CD8-positive, alpha-beta memory T cell (primary cell): ENCODE measurements at regions not wholly inside any gene's neighbourhood (a gene's known extent, or its start where the extent isn't known, plus 50 kb on each side); places are given as distances from the start of the nearest gene placed in this dataset.

ENCODE experiments used
- CTCF ChIA-PET: fragments of 350-600 bp; sonication (Branson Sonifier 250); formaldehyde crosslinking; loops from one replicate; lab custom pipeline; 2021; ENCODE audit warnings: antibody characterized with exemption; lab: Charles Lee
- POLR2A ChIA-PET: fragments of 350-600 bp; sonication (Branson Sonifier 250); formaldehyde crosslinking; loops from one replicate; lab custom pipeline; 2021; ENCODE audit warnings: antibody characterized with exemption; lab: Charles Lee
- DNase-seq, 5 donors: peaks; one replicate each; pipeline versions ENCODE4 v3.0.0 to v3.0.0-alpha.2; 2020 to 2022; ENCODE audit warnings: mixed read lengths in 1 of 5
- H3K27ac ChIP-seq: one replicate; pipeline ENCODE4 v1.7.0; 2013; ENCODE audit warnings: low read depth, mild to moderate bottlenecking, low read length, moderate library complexity
- H3K27me3 ChIP-seq: 2 replicates; pipeline ENCODE4 v1.7.0; 2013; ENCODE audit warnings: low read length, mild to moderate bottlenecking; ENCODE audit not compliant: insufficient read depth, poor library complexity, severe bottlenecking
- H3K36me3 ChIP-seq: 2 replicates; pipeline ENCODE4 v1.7.0; 2013; ENCODE audit warnings: mild to moderate bottlenecking, low read length, moderate library complexity; ENCODE audit not compliant: insufficient read depth
- H3K4me1 ChIP-seq: 2 replicates; pipeline ENCODE4 v1.7.0; 2013; ENCODE audit warnings: mild to moderate bottlenecking, low read length, moderate library complexity; ENCODE audit not compliant: insufficient read depth
- H3K4me3 ChIP-seq: 2 replicates; pipeline ENCODE4 v1.7.0; 2013; ENCODE audit warnings: mild to moderate bottlenecking, low read length
- H3K9me3 ChIP-seq: 2 replicates; pipeline ENCODE4 v1.7.0; 2013; ENCODE audit warnings: mild to moderate bottlenecking, low read length
- H3K27ac Mint-ChIP-seq, 8 donors: one replicate each; pipeline ENCODE4 v1.8.0; 2020 to 2021; ENCODE audit warnings: mixed read lengths in 8 of 8, mild to moderate bottlenecking in 6 of 8, inconsistent platforms in 3 of 8, moderate library complexity in 3 of 8
- H3K27me3 Mint-ChIP-seq, 2 donors: one replicate each; pipeline ENCODE4 v1.8.0; 2020 to 2021; ENCODE audit warnings: mixed read lengths in 2 of 2, mild to moderate bottlenecking in 1 of 2, moderate library complexity in 1 of 2
- H3K36me3 Mint-ChIP-seq, 3 donors: one replicate each; pipeline ENCODE4 v1.8.0; 2020 to 2021; ENCODE audit warnings: mixed read lengths in 3 of 3, inconsistent platforms in 1 of 3, mild to moderate bottlenecking in 1 of 3
- H3K4me1 Mint-ChIP-seq, 3 donors: one replicate each; pipeline ENCODE4 v1.8.0; 2020 to 2021; ENCODE audit warnings: mixed read lengths in 3 of 3, inconsistent platforms in 1 of 3, mild to moderate bottlenecking in 1 of 3
- H3K4me3 Mint-ChIP-seq, 7 donors: one replicate each; pipeline ENCODE4 v1.8.0; 2020 to 2021; ENCODE audit warnings: mixed read lengths in 7 of 7, mild to moderate bottlenecking in 6 of 7, moderate library complexity in 4 of 7, inconsistent platforms in 2 of 7
- H3K9me3 Mint-ChIP-seq, 5 donors: one replicate each; pipeline ENCODE4 v1.8.0; 2020 to 2022; ENCODE audit warnings: mixed read lengths in 5 of 5, mild to moderate bottlenecking in 3 of 5, moderate library complexity in 2 of 5, inconsistent platforms in 1 of 5

- H3K27ac ChIP-seq: no peak overlapping the region
- H3K4me3 Mint-ChIP-seq: no peak overlapping the region
- peaks cover 61 to 76% (median 72%) of the 10 kb centered on the region in 3 donors for H3K4me1 Mint-ChIP-seq
- H3K4me3 ChIP-seq: no peak overlapping the region
- ChIA-PET POLR2A (interaction anchor here (0.9 kb wide), 1 partner anchor 62 kb away, joined by 4 read pairs; no protein-coding TSS in a partner anchor), CTCF (interaction anchor here (1.3 to 1.9 kb wide), 3 partner anchors 8 to 70 kb away, joined by 3 to 4 read pairs (median 3); no protein-coding TSS in a partner anchor)
- peak overlapping the region in 7 of 8 donors; percentile 16 to 89 (median 53) for H3K27ac Mint-ChIP-seq
- peaks cover 0 to 21% (median 3%) of the 10 kb centered on the region in 5 donors for H3K9me3 Mint-ChIP-seq
- DNase-seq: no peak
- H3K27me3 ChIP-seq: no peaks in the 10 kb centered on the region
- no peaks in the 10 kb centered on the region for H3K9me3 ChIP-seq
- peaks cover 43% of the 10 kb centered on the region for H3K4me1 ChIP-seq
- H3K36me3 ChIP-seq: no peaks in the 10 kb centered on the region
- no peaks in the 10 kb centered on the region for H3K27me3 Mint-ChIP-seq
- H3K36me3 Mint-ChIP-seq: peaks cover 0 to 12% (median 4%) of the 10 kb centered on the region in 3 donors
Observed at GRCh38 chr6:130515306-130515705, 149.5 kb downstream of the TMEM200A start.

- no peak for DNase-seq
- Histone ChIP-seq H3K4me3 (no peak overlapping the region), H3K27ac (no peak overlapping the region), H3K36me3 (no peaks in the 10 kb centered on the region), H3K4me1 (peaks cover 31% of the 10 kb centered on the region), H3K9me3 (no peaks in the 10 kb centered on the region), H3K27me3 (no peaks in the 10 kb centered on the region)
- Mint-ChIP-seq H3K4me1 (peaks cover 62 to 74% (median 65%) of the 10 kb centered on the region in 3 donors), H3K27ac (peak overlapping the region in 6 of 8 donors; percentile 20 to 93 (median 68)), H3K36me3 (peaks cover 0 to 18% (median 4%) of the 10 kb centered on the region in 3 donors), H3K27me3 (no peaks in the 10 kb centered on the region), H3K9me3 (peaks cover 0 to 32% (median 3%) of the 10 kb centered on the region in 5 donors), H3K4me3 (peak overlapping the region in 2 of 7 donors; percentile 3 to 40)
- ChIA-PET POLR2A (no interaction called here), CTCF (interaction anchor here (1.4 kb wide), 1 partner anchor 68 kb away, joined by 3 read pairs; no protein-coding TSS in a partner anchor)
Observed at GRCh38 chr6:130516604-130517003, 150.8 kb downstream of the TMEM200A start.

- H3K36me3 ChIP-seq: no peaks in the 10 kb centered on the region
- H3K4me3 ChIP-seq: no peak overlapping the region
- H3K36me3 Mint-ChIP-seq: peaks cover 0 to 18% (median 4%) of the 10 kb centered on the region in 3 donors
- H3K4me1 ChIP-seq: peaks cover 23% of the 10 kb centered on the region
- peak overlapping the region in 1 of 7 donors; percentile 17 for H3K4me3 Mint-ChIP-seq
- ChIA-PET POLR2A (no interaction called here), CTCF (no interaction called here)
- DNase-seq: no peak
- H3K27ac ChIP-seq: no peak overlapping the region
- no peaks in the 10 kb centered on the region for H3K27me3 ChIP-seq
- peaks cover 54 to 65% (median 57%) of the 10 kb centered on the region in 3 donors for H3K4me1 Mint-ChIP-seq
- H3K27me3 Mint-ChIP-seq: no peaks in the 10 kb centered on the region
- peaks cover 0 to 32% (median 3%) of the 10 kb centered on the region in 5 donors for H3K9me3 Mint-ChIP-seq
- no peaks in the 10 kb centered on the region for H3K9me3 ChIP-seq
- peak overlapping the region; percentile 3 to 71 (median 60) for H3K27ac Mint-ChIP-seq
Observed at GRCh38 chr6:130517444-130517931, 151.7 kb downstream of the TMEM200A start.

GRCh38 chr6:130518588-130518987 lies 152.8 kb downstream of the TMEM200A start:
- H3K27ac Mint-ChIP-seq: peak overlapping the region in 5 of 8 donors; percentile 26 to 84 (median 48)
- H3K9me3 Mint-ChIP-seq: peaks cover 0 to 32% (median 3%) of the 10 kb centered on the region in 5 donors
- H3K36me3 Mint-ChIP-seq: peaks cover 0 to 18% (median 4%) of the 10 kb centered on the region in 3 donors
- H3K27ac ChIP-seq: no peak overlapping the region
- ChIA-PET CTCF (no interaction called here), POLR2A (no interaction called here)
- no peak for DNase-seq
- H3K4me3 ChIP-seq: no peak overlapping the region
- no peaks in the 10 kb centered on the region for H3K36me3 ChIP-seq
- H3K4me1 ChIP-seq: peaks cover 12% of the 10 kb centered on the region
- H3K9me3 ChIP-seq: no peaks in the 10 kb centered on the region
- peaks cover 49 to 63% (median 50%) of the 10 kb centered on the region in 3 donors for H3K4me1 Mint-ChIP-seq
- no peak overlapping the region for H3K4me3 Mint-ChIP-seq
- H3K27me3 ChIP-seq: no peaks in the 10 kb centered on the region
- H3K27me3 Mint-ChIP-seq: no peaks in the 10 kb centered on the region

- POLR2A ChIA-PET: no interaction called here
- Histone ChIP-seq H3K36me3 (no peaks in the 10 kb centered on the region), H3K4me3 (no peak overlapping the region), H3K4me1 (peaks cover 20% of the 10 kb centered on the region), H3K27me3 (no peaks in the 10 kb centered on the region), H3K27ac (no peak overlapping the region), H3K9me3 (no peaks in the 10 kb centered on the region)
- CTCF ChIA-PET: no interaction called here
- no peaks in the 10 kb centered on the region for H3K27me3 Mint-ChIP-seq
- H3K4me1 Mint-ChIP-seq: peaks cover 50 to 63% (median 53%) of the 10 kb centered on the region in 3 donors
- DNase-seq: no peak
- H3K9me3 Mint-ChIP-seq: peaks cover 0 to 24% (median 3%) of the 10 kb centered on the region in 5 donors
- H3K36me3 Mint-ChIP-seq: peaks cover 0 to 18% (median 4%) of the 10 kb centered on the region in 3 donors
- no peak overlapping the region for H3K4me3 Mint-ChIP-seq
- H3K27ac Mint-ChIP-seq: peak overlapping the region in 1 of 8 donors; percentile 2
Observed at GRCh38 chr6:130520221-130520620, 154.4 kb downstream of the TMEM200A start.

GRCh38 chr6:130520801-130521200 lies 155.0 kb downstream of the TMEM200A start:
- H3K27ac Mint-ChIP-seq: peak overlapping the region in 3 of 8 donors; percentile 2 to 71 (median 13)
- no peaks in the 10 kb centered on the region for H3K27me3 Mint-ChIP-seq
- no peaks in the 10 kb centered on the region for H3K27me3 ChIP-seq
- CTCF ChIA-PET: no interaction called here
- peaks cover 26% of the 10 kb centered on the region for H3K4me1 ChIP-seq
- H3K36me3 ChIP-seq: no peaks in the 10 kb centered on the region
- H3K9me3 ChIP-seq: no peaks in the 10 kb centered on the region
- no peak overlapping the region for H3K27ac ChIP-seq
- no peak for DNase-seq
- POLR2A ChIA-PET: no interaction called here
- H3K36me3 Mint-ChIP-seq: peaks cover 0 to 14% (median 4%) of the 10 kb centered on the region in 3 donors
- H3K4me3 ChIP-seq: no peak overlapping the region
- H3K9me3 Mint-ChIP-seq: peaks cover 0 to 20% (median under 1%) of the 10 kb centered on the region in 5 donors
- peaks cover 53 to 65% (median 59%) of the 10 kb centered on the region in 3 donors for H3K4me1 Mint-ChIP-seq
- no peak overlapping the region for H3K4me3 Mint-ChIP-seq

- Histone ChIP-seq H3K4me3 (no peak overlapping the region), H3K4me1 (peaks cover 29% of the 10 kb centered on the region), H3K36me3 (no peaks in the 10 kb centered on the region), H3K27ac (no peak overlapping the region), H3K27me3 (no peaks in the 10 kb centered on the region), H3K9me3 (no peaks in the 10 kb centered on the region)
- no peak for DNase-seq
- POLR2A ChIA-PET: no interaction called here
- H3K27ac Mint-ChIP-seq: peak overlapping the region; percentile 35 to 94 (median 81)
- CTCF ChIA-PET: no interaction called here
- peak overlapping the region in 4 of 7 donors; percentile 17 to 62 (median 32) for H3K4me3 Mint-ChIP-seq
- peaks cover 39 to 52% (median 47%) of the 10 kb centered on the region in 3 donors for H3K4me1 Mint-ChIP-seq
- peaks cover 0 to 11% (median 0%) of the 10 kb centered on the region in 3 donors for H3K36me3 Mint-ChIP-seq
- H3K27me3 Mint-ChIP-seq: no peaks in the 10 kb centered on the region
- H3K9me3 Mint-ChIP-seq: peaks cover 0 to 10% (median 0%) of the 10 kb centered on the region in 5 donors
Observed at GRCh38 chr6:130524552-130524951, 158.7 kb downstream of the TMEM200A start.

- peak overlapping the region in 5 of 7 donors; percentile 6 to 49 (median 33) for H3K4me3 Mint-ChIP-seq
Observed at GRCh38 chr6:130525408-130525807, 159.6 kb downstream of the TMEM200A start.

More at GRCh38 chr6:130525408-130525807, 159.6 kb downstream of the TMEM200A start:
- Histone ChIP-seq H3K27ac (no peak overlapping the region), H3K9me3 (no peaks in the 10 kb centered on the region), H3K4me3 (no peak overlapping the region), H3K4me1 (peaks cover 29% of the 10 kb centered on the region), H3K36me3 (no peaks in the 10 kb centered on the region), H3K27me3 (no peaks in the 10 kb centered on the region)
- Mint-ChIP-seq H3K27ac (peak overlapping the region; percentile 35 to 94 (median 78)), H3K27me3 (no peaks in the 10 kb centered on the region), H3K36me3 (peaks cover 0 to 11% (median 0%) of the 10 kb centered on the region in 3 donors), H3K9me3 (peaks cover 0 to 10% (median 0%) of the 10 kb centered on the region in 5 donors), H3K4me1 (peaks cover 39 to 49% (median 45%) of the 10 kb centered on the region in 3 donors)
- CTCF ChIA-PET: no interaction called here
- peak in 1 of 5 donors; percentile 17 for DNase-seq
- POLR2A ChIA-PET: no interaction called here
